Breast epithelium (tissue), 4 donors: ENCODE measurements at regions not wholly inside any gene's neighbourhood (a gene's known extent, or its start where the extent isn't known, plus 50 kb on each side); places are given as distances from the start of the nearest gene placed in this dataset.

Experiments
- DNase-seq, 2 donors: peaks; one replicate each; pipeline ENCODE4 v3.0.0-alpha.2; 2019; ENCODE audit warnings: low spot score in 2 of 2
- H3K27ac ChIP-seq, 2 donors: fragments of 200-600 bp; sonication (generic) in 1 of 2; one replicate each; pipeline ENCODE4 v1.5.1; 2016 to 2019; ENCODE audit warnings: mild to moderate bottlenecking in 1 of 2
- H3K27me3 ChIP-seq, 2 donors: fragments of 200-600 bp; sonication (generic) in 1 of 2; one replicate each; pipeline versions ENCODE4 v1.5.1 to v1.6.0; 2017 to 2019; ENCODE audit warnings: control low read depth in 1 of 2, mild to moderate bottlenecking in 1 of 2
- H3K36me3 ChIP-seq: fragments of 200-600 bp; one replicate; pipeline ENCODE4 v1.5.1; 2019
- H3K4me1 ChIP-seq, 2 donors: fragments of 200-600 bp; sonication (generic); one replicate each; pipeline ENCODE4 v1.5.1; 2016 to 2019; ENCODE audit warnings: control low read depth in 1 of 2
- H3K4me3 ChIP-seq, 3 donors: fragments of 200-600 bp; sonication (generic); 1 replicate in 2 of 3; 2 replicates in 1 of 3; pipeline ENCODE4 v1.5.1; 2016 to 2019; ENCODE audit warnings: mild to moderate bottlenecking in 3 of 3, moderate library complexity in 2 of 3
- H3K9me3 ChIP-seq, 2 donors: fragments of 200-600 bp; sonication (generic) in 1 of 2; one replicate each; pipeline ENCODE4 v1.5.1; 2016 to 2019; ENCODE audit warnings: control low read depth in 1 of 2
- CTCF ChIP-seq, 3 donors: fragments of 450-650 bp; IDR thresholded peaks; one replicate each; pipeline ENCODE4 v1.5.1; 2016 to 2017; ENCODE audit warnings: antibody characterized with exemption in 3 of 3, mild to moderate bottlenecking in 3 of 3, moderate library complexity in 3 of 3
- POLR2A ChIP-seq: fragments of 450-650 bp; IDR thresholded peaks from one replicate; pipeline ENCODE4 v1.6.1; 2016; ENCODE audit warnings: antibody characterized with exemption, mild to moderate bottlenecking, moderate library complexity
- POLR2AphosphoS5 ChIP-seq, 3 donors: sonication (generic); formaldehyde crosslinking; IDR thresholded peaks; one replicate each; pipeline ENCODE4 v1.6.1; 2017; ENCODE audit warnings: antibody characterized with exemption in 3 of 3
- intact Hi-C: fragments of 100-400 bp; cut with DNase I; formaldehyde crosslinking; loops from one replicate; pipeline ENCODE4 v1.15.1; 2023; ENCODE audit warnings: low total_unique reads

DNA sequence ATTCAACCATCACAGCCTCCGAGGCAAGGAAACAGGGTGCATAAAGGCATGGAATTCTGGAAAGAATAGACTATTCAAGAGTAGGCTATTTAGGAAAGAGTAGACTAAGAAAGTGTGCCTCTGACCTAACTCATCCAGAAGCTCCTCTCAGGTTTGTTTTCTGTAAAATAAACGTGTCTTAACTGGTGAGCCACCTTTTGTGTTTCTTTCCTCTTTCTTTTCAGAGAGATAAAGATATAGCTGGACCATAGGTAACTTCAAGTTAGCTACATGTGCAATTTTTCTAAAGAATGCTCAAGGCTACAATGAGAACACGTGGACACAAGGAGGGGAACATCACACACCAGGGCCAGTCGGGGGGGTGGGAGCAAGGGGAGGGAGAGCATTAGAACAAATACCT, 577.0 kb downstream of the TYW1 start:
- Histone ChIP-seq H3K27me3 (no peaks in the 10 kb centered on the region), H3K9me3 (no peaks in the 10 kb centered on the region), H3K4me3 (no peak overlapping the region), H3K36me3 (no peaks in the 10 kb centered on the region), H3K27ac (no peak overlapping the region), H3K4me1 (no peaks in the 10 kb centered on the region)
- intact Hi-C loops = no loop called here
- DNase-seq = no peak
- no peak for TF ChIP-seq CTCF (IDR thresholded peaks at IDR 0.05)
- TF ChIP-seq POLR2A = no peak
- TF ChIP-seq POLR2AphosphoS5 (IDR thresholded peaks at IDR 0.05) = no peak

GRCh38 chr7:67588631-67589030, 592.0 kb downstream of the TYW1 start:
- intact Hi-C loops = no loop called here
- no peak for DNase-seq
- no peak overlapping the region for H3K27ac ChIP-seq
- no peak overlapping the region for H3K4me3 ChIP-seq
- H3K27me3 ChIP-seq = peaks cover 0 to under 1% of the 10 kb centered on the region in 2 donors
- H3K4me1 ChIP-seq = no peaks in the 10 kb centered on the region
- peaks cover 14 to 42% of the 10 kb centered on the region in 2 donors for H3K9me3 ChIP-seq
- H3K36me3 ChIP-seq = no peaks in the 10 kb centered on the region
- no peak for TF ChIP-seq POLR2A
- no peak for TF ChIP-seq CTCF (IDR thresholded peaks at IDR 0.05)
- no peak for TF ChIP-seq POLR2AphosphoS5 (IDR thresholded peaks at IDR 0.05)

DNA sequence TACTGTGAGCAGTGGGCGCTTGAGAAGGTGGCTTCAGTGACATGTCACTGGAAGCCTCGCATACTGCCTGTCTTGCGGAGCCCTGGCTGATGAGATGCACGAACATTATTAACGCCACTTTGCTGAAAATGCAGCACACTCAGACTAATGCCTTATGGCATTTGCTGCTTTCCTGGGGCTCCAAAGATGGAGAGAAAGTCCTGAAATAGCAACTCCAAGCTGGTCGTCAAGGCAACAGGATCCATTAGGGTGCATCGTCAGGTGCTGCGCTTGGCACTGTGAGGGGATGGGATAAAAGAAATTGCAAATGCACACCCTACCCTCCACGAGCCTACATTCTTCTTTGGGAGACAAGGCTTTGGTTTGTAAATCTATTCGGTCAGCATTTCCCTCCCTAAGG, 592.5 kb downstream of the TYW1 start:
- Histone ChIP-seq H3K4me1 (no peaks in the 10 kb centered on the region), H3K9me3 (peaks cover 13 to 37% of the 10 kb centered on the region in 2 donors), H3K36me3 (no peaks in the 10 kb centered on the region), H3K27me3 (peaks cover 0 to 6% of the 10 kb centered on the region in 2 donors), H3K4me3 (no peak overlapping the region), H3K27ac (no peak overlapping the region)
- TF ChIP-seq POLR2AphosphoS5 (IDR thresholded peaks at IDR 0.05) (no peak), CTCF (IDR thresholded peaks at IDR 0.05) (no peak), POLR2A (no peak)
- intact Hi-C loops = no loop called here
- no peak for DNase-seq

DNA sequence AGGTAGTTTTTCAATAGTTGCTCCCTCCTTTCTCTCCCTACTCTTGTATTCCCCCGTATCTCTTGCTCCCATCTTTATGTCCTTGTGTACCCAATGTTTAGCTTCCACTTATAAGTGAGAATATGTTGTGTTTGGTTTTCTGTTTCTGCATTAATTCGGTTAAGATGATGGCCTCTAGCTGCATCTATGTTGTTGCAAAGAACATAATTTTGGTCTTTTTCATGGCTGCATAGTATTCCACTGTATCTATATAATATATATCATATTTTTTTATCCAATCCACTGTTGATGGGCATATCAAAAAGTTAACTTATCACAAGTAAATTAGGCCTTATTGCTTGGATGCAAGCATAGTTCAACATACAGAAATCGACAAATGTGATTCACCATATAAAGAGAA, 594.0 kb downstream of the TYW1 start:
- Histone ChIP-seq H3K4me1 (no peaks in the 10 kb centered on the region), H3K27me3 (peaks cover 0 to 8% of the 10 kb centered on the region in 2 donors), H3K27ac (no peak overlapping the region), H3K9me3 (peaks cover 13 to 34% of the 10 kb centered on the region in 2 donors), H3K36me3 (no peaks in the 10 kb centered on the region), H3K4me3 (no peak overlapping the region)
- DNase-seq = no peak
- TF ChIP-seq POLR2AphosphoS5 (IDR thresholded peaks at IDR 0.05) = no peak
- TF ChIP-seq POLR2A = no peak
- TF ChIP-seq CTCF (IDR thresholded peaks at IDR 0.05) = no peak
- intact Hi-C loops = loop anchor here (5.0 kb wide), 1 partner anchor 1622 kb away; no protein-coding TSS in a partner anchor

- no peak for DNase-seq
- Histone ChIP-seq H3K4me1 (no peaks in the 10 kb centered on the region), H3K27me3 (peaks cover 0 to 13% of the 10 kb centered on the region in 2 donors), H3K9me3 (peaks cover 2 to 4% of the 10 kb centered on the region in 2 donors), H3K36me3 (no peaks in the 10 kb centered on the region), H3K4me3 (no peak overlapping the region), H3K27ac (no peak overlapping the region)
- TF ChIP-seq POLR2AphosphoS5 (IDR thresholded peaks at IDR 0.05) = no peak
- TF ChIP-seq CTCF (IDR thresholded peaks at IDR 0.05) = no peak
- no peak for TF ChIP-seq POLR2A
- intact Hi-C loops = loop anchor here (5.0 kb wide), 1 partner anchor 1619 kb away; no protein-coding TSS in a partner anchor
Measured at GRCh38 chr7:67593794-67594193, 597.2 kb downstream of the TYW1 start.
